NCI-H1417 treated with DMSO at 0.1 percent for 48 hours (cell line): ENCODE measurements at regions not wholly inside any gene's neighbourhood (a gene's known extent, or its start where the extent isn't known, plus 50 kb on each side); places are given as distances from the start of the nearest gene placed in this dataset.
"Not testable (repeated sequence)": the region's sequence is repeated elsewhere in the genome, so short reads cannot be mapped to it uniquely, and the experiment has no call there.

Experiments
- DNase-seq: peaks from one replicate; lab custom pipeline; 2025; lab: John Stamatoyannopoulos, UW

- no peak for DNase-seq
Observed at GRCh38 chr2:142325870-142326269, 195.1 kb upstream of the LRP1B start.

DNA sequence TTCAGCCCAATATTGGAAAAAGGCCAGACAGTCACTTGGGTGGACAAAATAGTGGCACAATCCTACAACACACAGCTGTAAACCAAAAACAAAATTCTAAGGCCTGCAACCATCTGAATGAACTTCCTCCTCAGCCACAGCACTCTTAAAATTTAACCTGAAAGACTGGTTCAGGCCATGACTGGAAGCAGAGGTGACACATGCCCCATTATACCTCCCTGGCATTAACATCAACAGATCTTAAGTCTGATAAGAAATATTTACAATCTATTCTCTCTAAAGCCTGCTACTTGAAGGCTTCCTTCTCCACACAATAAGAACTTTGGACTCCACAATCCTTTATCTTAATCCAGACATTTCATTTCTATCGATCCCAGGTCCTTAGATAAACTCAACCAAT, 192.4 kb upstream of the LRP1B start:
- DNase-seq = no peak

- DNase-seq = no peak
Observed at GRCh38 chr2:142321706-142322280, 191.0 kb upstream of the LRP1B start.

GRCh38 chr2:142320067-142320466, 189.3 kb upstream of the LRP1B start:
- no peak for DNase-seq

DNA sequence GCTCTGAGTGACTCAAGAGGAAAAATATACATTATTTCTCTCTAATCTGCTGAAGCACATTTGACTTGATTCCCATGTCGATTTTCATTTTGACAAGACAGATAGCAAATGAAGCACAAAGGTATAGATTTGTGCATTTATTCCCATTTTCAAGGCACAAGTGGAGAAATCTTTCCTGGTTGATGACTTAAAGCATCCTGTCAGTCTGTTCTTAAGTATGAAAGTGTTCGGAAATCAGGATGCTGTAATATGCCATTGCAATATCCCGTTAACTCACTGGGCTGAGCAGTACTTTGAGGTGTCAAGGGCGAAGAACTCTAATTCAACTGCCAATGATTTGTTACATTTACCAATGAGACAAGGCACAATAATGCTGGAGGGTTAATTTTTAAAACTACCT, 185.2 kb upstream of the LRP1B start:
- no peak for DNase-seq

- DNase-seq = no peak
Observed at GRCh38 chr2:142315346-142315745, 184.5 kb upstream of the LRP1B start.

- no peak for DNase-seq
Observed at GRCh38 chr2:142314164-142314563, 183.3 kb upstream of the LRP1B start.

GRCh38 chr2:142310530-142310929, 179.7 kb upstream of the LRP1B start:
- no peak for DNase-seq

DNA sequence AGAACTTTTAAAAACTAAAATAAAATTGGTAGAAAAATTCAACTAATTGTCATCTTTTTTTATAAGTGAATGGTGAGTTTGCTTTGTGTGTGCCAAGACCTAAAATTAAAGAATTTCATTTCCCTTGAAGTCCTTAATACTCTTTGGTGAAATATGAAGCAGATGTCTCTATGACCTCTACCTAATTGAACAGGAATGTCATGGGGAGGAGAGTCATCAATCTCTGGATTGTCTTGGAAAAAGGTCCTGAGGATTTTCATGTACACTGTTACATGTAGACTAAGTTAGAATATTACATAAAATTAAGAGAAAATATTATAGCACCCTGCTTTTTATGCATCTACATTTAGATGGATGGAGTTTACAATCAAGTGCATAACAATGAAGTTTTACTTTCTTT, 177.9 kb upstream of the LRP1B start:
- DNase-seq = no peak

DNA sequence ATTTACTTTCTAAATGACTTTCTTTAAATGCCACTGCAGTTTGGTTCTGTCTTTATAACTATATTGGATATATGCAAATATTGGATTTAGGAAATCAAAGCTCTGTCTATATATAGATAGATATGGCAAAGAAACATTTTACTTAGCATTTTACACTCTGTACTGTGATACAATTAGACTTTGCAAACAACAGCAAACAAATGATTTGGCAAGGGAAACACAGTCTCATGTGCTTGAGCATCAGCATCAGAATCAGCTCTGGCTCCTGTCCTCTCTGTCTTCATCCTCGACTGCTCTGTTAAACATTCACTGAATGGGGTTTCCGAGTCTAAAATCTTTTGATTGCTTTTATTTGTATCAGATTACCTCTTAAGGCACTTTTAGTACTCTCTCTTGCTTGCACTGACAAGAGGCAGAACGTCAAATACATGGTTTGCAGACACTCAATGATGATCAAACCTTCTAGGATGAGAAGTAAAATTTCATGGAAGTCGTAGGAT, 176.8 kb upstream of the LRP1B start:
- no peak for DNase-seq

GRCh38 chr2:142307086-142307485, 176.3 kb upstream of the LRP1B start:
- DNase-seq = no peak

GRCh38 chr2:142306131-142306530, 175.3 kb upstream of the LRP1B start:
- DNase-seq = no peak

GRCh38 chr2:142300517-142300916, 169.7 kb upstream of the LRP1B start:
- DNase-seq = no peak

- no peak for DNase-seq
Observed at GRCh38 chr2:142299021-142299420, 168.2 kb upstream of the LRP1B start.

GRCh38 chr2:142294225-142294624, 163.4 kb upstream of the LRP1B start:
- DNase-seq = no peak

- DNase-seq = no peak
Observed at GRCh38 chr2:142291969-142292368, 161.2 kb upstream of the LRP1B start.

DNA sequence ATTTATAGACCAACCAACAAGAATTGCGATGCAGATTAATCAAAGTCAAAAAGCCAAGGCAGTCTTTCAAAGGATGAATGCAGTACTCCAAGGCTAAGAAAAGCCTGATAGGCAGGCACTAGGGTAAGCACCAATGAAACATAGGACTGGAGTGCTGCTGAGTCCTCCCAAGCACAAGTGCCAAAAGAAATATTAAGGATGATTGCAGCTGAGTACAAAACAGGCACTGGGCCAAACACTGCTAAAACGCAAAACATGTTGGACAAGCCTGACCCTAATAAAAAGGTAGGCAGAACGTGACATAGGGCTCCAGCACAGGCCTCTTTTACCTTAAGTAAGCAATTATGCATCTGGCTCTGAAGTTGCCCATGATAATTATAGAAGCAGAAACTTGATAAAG, 160.1 kb upstream of the LRP1B start:
- DNase-seq = no peak

GRCh38 chr2:142286618-142287017, 155.8 kb upstream of the LRP1B start:
- no peak for DNase-seq

GRCh38 chr2:142285480-142285879, 154.7 kb upstream of the LRP1B start:
- no peak for DNase-seq

DNA sequence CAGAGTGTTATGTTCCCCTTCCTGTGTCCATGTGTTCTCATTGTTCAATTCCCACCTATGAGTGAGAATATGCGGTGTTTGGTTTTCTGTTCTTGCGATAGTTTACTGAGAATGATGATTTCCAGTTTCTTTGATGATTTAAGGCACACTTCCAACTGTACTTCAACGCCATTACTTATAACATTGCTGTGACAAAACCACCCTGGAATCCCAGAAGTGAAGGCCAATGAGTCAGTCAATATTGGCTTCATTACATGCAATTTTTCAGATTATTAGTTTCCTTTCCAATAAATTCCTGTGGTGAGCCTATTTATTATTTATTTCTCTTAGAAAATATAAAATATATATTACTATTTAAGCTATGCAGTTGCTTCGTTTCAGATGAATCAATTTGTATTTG, 153.5 kb upstream of the LRP1B start:
- not testable (repeated sequence) for DNase-seq

GRCh38 chr2:142280831-142281230, 150.0 kb upstream of the LRP1B start:
- DNase-seq = no peak

DNA sequence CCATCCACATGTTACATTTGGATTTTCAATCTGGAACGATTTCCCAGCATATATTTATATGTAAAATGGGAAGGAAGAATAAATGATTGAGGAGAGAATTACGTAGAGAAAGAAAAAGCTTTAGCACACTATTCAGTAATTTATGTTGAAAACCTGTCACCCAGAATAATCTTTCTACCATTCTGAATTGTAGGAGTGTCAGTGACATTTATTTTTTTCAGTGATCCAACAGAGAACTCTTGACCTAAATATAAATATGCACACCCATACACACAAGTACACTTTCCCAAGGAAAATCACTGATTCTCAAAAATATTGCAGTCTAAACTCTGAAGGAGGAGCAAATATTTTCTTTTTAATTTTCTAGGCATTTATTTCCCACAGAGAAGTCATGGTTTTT, 140.2 kb upstream of the LRP1B start:
- DNase-seq = no peak

- DNase-seq = no peak
Observed at GRCh38 chr2:142270291-142270690, 139.5 kb upstream of the LRP1B start.

DNA sequence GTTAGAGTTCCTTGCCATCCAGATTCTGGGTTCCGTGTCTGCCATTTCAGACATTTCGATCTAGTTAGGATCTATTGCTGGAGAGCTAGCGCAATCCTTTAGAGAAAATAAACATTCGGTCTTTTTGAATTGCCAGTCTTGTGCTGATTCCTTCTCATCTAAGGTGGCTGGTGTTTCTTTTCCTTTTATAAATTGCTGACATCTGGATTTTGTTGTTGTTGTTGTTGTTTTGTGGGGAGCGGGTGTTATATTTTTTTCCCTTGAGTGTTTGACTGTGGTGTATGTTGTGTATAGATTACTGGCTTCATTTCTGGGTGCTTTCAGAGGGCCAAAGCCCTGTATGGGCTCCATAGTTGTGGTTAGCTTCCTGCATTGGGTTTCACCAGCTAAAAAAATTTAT, 128.5 kb upstream of the LRP1B start:
- no peak for DNase-seq

GRCh38 chr2:142254031-142254430, 123.2 kb upstream of the LRP1B start:
- no peak for DNase-seq
